GM18526 (cell line): ENCODE measurements at regions not wholly inside any gene's neighbourhood (a gene's known extent, or its start where the extent isn't known, plus 50 kb on each side); places are given as distances from the start of the nearest gene placed in this dataset.
A peak's percentile ranks its signal among the peaks of the same experiment; 100 is the strongest.

ENCODE experiments used
- POLR2A ChIP-seq: IDR thresholded peaks from 3 replicates; pipeline ENCODE4 v1.6.1; 2011; ENCODE audit not compliant: insufficient read length; ENCODE audit errors: extremely low read depth

DNA sequence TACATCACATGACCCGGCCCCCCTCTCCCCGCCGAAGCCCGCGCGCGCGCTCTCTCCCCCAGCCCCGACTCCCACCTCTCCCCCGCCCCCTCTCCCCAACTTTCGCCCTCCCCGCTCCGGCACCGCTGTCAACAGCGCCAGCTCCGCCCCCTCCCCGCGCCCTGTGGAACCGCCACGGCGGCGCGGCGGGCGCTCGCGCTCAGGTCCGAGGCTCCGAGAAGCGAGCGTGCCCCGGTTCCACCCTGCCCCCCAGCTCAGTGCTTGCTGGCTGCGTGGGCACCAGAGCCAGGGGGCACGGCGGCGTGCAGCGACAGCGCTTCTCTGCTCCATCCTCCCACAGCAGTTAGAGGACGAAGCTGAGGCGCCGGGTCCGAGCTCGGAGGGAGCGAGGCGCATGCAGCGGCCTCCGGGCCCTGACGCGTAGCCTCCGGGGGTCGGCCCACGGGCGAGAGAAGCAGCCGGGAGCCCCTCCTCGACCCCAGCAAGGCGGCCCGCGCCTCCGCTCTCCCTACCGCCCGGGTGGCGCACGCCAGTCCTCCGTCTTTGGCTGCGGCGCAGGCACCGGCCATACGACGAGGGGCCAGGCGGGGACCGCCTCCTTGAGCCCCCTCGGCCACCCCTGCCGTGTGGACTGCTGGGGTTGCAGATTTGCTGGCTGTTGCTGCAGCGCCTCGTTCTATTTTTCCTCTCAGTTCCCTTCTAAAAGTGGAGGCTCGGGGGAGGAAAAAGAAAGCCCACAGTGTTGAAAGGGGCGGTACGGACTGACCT lies 109.5 kb downstream of the KCNRG start:
- peak; percentile 22 for TF ChIP-seq POLR2A

DNA sequence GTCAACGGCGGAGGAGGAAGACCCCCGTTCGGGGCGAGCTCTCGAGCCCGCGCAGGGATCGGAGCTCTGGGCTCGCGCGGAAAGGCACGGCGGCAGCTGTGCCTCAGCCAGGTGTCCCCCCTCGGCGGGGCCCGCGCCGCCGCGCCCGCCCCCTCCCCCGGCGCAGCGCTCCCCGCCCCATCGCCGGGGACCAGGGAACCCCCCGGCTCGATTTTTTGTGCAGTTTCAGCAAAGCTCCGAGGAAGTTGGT lies 110.0 kb downstream of the KCNRG start:
- no peak for TF ChIP-seq POLR2A

DNA sequence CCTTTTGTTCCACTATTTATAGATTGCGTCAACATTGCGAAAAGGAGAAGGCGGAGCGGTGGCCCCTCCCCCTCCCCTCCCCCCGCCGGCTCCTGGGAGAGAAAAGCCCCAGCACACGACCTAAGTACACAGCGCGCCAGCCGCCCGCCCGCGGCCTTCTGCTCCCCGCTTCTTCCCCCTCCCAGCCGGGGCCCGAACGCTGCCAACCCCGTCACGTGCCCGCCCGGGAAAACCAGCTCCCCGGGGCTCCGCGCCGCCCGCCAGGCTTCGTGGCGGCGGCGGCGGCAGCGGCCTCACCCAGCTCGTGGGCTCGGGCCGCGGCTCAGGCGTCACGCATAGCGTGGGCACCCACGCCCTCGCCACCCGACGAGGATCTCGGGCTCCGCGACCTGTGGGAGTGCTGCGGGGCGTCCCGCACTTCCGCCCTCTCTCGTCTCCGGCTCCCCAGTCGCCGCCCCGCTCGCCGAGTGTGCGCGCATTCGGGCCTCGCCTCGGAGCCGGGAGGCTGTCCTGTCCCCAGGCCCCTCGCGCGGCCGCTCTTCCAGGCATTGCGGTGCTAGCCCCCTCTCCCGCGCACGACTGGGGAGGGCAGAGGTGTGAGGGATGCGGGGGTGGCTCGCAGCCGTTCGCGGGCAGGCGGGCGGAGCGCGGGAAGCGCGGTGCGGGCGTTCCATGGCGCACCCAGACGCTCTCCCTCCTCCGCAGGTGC lies 110.5 kb downstream of the KCNRG start:
- TF ChIP-seq POLR2A, result peak; percentile 27

DNA sequence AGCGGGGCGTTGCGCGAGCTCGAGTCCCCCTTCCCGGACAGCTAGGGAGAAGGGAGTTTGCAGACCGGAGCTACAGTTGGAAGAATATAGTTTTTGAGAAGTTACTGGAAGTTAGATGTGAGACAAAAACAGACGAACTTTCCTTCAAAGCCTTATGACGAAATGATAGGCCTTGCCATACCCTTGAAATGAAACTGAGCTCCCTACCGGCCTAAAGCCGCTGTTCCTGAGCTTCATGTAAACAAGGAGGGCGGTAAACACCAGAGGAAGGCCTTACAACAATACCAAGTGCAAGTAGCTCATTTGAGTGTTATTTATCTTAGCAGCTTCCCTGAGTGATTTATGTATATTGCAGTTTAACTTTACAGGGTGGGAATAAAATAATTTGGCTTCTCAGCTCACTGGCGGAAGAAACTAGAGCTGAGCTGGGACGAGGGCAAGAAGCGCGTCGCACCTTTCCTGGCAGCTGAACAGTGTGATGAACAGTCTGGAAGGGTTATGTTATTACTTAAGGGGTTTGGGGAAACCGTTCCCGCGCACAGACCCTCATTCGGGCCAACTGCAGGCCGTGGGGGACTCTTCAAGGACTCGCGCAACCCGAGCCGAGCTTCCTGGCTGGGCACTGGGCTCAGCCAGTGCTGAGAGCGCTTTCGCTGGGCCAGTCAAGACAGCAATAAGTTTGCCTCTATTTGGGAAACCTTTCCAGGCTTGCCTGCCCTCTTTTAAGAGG lies 111.2 kb downstream of the KCNRG start:
- TF ChIP-seq POLR2A, result no peak

DNA sequence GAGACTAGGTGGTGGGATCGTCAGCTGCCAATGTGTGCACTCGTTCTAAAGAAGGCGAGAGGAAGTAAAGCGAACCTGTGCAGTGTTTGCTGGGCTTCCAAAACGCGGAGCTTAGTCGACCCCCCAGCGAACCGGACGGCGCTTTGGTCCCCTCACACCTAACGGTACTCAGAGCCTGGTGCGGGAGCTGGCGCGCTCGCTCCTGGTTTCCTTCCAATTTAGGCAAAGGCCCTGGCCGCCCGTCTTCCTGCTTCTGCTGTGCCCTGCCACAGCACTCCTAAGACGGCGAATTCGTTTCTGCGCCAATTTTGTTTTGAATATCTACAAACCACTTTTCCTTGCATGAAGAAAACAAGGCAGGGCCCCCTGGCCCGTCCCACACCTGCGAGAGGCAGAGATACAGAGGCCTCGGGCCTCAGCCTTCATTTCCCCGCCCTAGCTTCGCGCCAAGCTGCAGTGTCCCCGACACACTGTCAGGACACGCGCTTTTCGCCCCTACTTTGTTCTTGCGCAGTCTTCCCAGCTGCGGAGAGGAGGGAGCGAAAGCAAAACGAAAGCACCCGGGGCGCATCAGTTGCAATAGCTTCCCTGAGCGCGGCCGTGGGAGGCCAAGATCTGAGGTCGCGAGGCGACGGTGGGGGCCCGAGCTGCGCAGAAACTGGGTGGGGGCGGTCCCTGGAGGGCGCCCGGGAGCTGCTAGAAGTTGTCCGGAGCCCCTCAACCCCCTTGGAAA lies 111.9 kb downstream of the KCNRG start:
- TF ChIP-seq POLR2A, result no peak

DNA sequence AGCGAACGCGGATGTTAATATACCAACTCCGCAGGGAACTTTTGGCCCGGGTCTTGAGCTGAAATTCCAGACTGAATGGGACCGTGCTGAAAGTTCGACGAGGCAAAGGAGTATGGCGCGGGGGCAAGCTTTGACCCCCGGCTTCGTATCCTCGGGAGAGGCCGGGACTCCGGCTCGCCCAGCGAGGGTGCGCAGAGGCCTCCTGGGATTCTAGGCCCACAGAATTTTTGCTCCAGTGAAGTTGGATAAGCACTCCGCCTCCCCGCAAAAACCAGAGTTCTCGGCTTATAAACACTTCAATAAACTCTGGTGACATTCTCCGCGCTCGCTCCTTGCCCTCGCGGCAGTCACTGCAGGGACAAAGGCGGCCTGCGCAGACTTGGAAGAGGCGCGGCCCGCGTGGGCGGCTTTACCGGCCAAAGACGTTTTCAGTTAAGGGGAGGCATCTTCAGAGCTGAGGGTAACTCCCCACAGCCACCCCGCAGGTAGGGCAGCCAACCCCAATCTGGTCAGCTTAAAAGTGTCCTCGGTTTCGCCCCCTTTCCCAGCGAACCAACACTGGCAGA lies 112.6 kb downstream of the KCNRG start:
- no peak for TF ChIP-seq POLR2A

DNA sequence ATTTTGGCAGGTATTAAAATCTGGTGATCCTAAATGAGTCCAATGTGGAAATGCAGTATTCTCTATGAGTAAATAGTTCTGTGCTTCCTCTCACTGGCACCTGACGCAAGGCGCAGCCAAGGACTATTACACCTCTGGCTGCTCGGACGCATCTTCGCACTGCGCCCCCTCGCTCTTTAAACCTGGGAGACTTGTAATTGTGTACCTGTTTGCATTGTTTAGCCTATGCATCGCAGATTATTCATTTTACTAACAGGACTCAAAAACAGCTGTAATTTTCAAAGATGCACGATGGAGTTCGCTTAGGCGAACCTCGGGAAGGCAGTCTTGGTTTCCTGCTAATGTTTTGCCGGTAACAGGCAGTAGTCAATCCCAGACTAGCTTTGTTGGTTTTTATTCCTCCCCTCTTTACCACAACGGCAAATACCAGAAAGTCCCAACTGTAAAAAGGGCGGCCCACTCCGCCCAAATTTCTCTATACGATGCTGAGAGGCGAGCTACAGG lies 113.2 kb downstream of the KCNRG start:
- TF ChIP-seq POLR2A, result no peak

DNA sequence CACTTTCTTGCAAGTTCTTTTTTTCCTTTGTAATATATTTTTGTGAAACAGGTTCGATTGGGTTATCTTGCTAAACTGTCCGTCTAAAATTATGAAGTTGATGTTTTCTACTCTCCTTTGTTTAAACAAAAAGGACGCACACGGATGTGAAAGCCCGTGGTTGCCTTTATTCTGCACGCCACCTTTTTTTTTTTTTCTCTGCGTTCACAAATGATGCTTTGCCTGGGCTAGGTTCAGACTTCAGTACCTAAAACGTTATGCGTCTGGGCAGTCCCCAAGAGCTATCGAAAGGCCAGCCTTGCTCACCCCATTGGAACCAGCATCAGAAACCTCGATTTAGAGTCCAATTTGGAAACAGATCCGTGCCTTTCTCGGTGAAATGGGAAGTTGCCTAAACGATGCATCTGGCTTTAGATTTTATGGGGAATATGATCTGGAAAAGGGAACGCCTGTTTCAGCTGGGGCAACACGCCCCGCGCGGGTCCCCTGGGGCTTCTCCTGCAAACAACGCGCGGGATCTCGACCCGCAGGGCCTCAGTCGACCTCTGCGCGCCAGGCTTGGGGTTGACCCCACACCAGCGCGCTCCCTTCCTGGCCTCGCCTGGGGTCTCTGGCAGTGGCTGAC lies 113.9 kb downstream of the KCNRG start:
- TF ChIP-seq POLR2A, result no peak

DNA sequence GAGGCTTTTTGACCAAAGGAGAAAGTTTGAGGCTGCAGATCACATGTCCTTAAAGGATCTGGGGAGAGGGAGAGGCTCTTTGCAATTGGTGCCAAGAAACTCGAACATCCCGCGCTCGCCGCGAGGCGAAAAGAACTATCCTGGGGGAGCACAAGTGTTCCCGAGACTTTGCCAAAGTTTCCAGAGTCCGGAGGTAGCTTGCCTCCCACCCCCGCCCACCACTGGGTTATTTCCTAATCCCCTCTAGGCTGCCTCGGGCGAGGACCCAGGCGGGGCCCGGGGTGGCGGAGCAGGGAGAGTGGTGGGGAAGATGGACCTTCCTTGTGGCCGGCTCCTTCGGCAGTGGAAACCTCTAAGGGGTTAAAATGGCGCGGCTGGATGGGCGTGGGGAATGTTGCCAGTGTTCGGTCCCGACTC lies 114.5 kb downstream of the KCNRG start:
- TF ChIP-seq POLR2A, result no peak

DNA sequence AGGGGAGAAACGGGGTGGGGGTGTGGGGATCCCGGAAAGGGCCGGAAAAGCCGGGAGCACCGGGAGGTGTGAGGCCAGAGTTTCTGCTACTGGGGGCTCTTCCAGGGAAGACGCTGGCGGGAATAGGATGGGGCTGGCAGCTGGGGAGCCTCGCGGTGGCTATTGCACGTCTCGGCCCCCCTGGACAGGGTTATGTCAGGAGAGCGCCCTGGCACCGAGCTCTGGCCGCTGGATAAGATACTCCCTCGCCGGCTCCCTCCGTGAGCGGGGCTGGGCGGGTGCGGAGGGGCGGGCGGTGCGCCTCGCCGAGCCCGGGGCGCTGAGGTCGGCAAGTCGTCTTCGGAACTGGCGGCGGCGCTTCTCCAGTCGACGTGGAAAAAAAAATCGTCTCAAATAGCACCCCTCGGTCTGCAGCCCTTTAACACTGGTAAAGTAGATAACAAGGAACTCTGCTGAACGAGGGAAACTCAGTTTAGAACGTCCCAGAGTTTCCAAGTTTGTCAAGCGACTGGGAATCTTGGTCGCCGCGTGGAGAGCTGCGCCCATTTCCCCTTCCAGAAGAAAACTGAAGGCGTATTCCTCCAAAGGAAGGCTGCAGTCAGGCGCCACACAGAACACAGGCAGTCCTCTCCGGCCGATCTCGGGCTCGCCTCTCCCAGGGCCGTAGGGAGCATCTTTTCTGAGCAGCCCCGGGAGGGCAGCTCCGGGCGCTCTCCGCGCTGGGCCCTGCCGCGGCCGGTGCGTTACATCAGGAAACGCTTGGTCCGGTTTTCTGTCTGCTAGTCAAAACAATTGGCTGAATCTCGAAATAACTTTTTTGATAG lies 115.1 kb downstream of the KCNRG start:
- TF ChIP-seq POLR2A, result no peak

DNA sequence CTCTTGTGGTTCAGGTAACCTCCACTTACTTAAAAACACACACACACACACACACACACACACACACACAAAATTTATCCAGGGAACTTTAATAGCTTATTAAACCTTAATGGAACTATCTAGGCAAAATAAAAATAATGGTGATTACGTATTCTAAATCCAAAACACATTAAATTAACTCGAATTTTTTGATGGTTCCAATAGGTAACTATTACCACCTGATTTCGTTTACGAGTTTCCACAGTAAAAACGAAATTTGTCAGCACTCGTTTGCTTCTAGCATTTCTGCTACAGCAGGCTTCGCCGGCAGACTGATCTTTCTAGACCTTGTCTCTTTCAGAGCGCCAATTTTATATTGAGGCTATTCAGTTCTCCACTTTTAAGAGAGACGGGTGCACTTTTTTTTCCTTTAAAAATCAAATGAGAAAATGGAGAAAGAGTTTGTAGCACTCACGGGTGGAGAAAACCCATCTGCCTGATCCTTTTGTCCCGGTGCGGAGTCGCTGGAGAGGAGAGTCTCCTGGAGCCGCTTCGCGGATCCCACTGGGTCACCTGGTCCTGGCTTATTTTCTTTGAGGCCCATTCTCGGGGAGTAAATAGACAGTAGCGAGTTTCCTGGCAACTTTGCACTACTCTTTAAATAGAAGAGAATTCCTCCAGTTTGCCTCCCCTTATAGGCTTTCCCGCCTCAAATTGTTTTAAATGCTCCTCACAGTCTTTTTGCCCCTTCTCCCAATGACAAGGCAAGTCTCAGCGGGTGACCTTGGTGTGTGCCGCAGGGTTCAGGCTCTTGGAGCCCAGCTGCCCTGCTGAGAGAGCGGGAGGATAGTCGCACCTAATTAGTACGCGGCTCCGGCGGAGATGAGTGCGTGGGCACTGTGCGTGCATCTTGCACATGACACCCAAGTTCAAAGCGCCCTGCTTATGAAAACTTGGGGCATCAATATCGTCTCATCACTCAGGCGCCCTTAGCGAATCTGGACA lies 117.0 kb downstream of the KCNRG start:
- TF ChIP-seq POLR2A, result no peak

DNA sequence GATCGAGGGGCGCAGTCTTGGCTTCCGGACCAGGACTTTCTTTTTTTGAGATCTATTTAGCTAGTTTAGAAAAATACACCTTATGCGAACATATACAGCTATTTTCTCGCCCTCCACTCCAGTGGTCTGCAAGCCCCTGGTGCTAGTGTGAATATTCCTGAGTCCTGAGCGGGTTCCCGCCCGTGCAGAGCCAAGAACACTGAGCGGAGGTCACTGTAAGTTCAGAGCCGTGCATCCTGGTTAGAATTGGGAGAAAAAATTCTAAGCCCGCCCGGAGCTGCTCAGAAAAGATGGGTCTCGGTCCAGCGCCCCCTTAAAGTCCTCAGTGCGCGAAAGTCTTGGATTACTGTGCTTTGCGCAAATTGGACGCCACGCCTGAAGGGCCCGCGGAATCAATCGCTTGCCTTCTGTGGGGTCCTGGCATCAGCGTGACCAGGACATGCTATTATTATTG lies 117.7 kb downstream of the KCNRG start:
- TF ChIP-seq POLR2A, result no peak
